MM.1S (cell line): ENCODE measurements at regions not wholly inside any gene's neighbourhood (a gene's known extent, or its start where the extent isn't known, plus 50 kb on each side); places are given as distances from the start of the nearest gene placed in this dataset.

Experiments
- DNase-seq: peaks from one replicate; pipeline ENCODE4 v3.0.0-alpha.2; 2015
- H2AFZ ChIP-seq: fragments of 300-600 bp; sonication (generic); 2 replicates; pipeline ENCODE4 v1.6.0; 2016; ENCODE audit warnings: antibody characterized with exemption, low read length
- H3F3A ChIP-seq: fragments of 300-600 bp; sonication (generic); 2 replicates; pipeline ENCODE4 v1.6.1; 2016; ENCODE audit warnings: mild to moderate bottlenecking, antibody characterized with exemption, low read length, moderate library complexity, mixed read lengths; ENCODE audit not compliant: insufficient read depth
- H3K27ac ChIP-seq: fragments of 300-600 bp; sonication (generic); 2 replicates; pipeline ENCODE4 v1.5.1; 2016; ENCODE audit warnings: mild to moderate bottlenecking, low read length
- H3K27me3 ChIP-seq: fragments of 300-600 bp; sonication (generic); replicated peaks from 2 replicates; pipeline ENCODE4 v1.6.0; 2016; ENCODE audit warnings: low read length; ENCODE audit not compliant: insufficient read depth
- H3K36me3 ChIP-seq: fragments of 300-600 bp; sonication (generic); replicated peaks from 2 replicates; pipeline ENCODE4 v1.6.1; 2016; ENCODE audit warnings: mild to moderate bottlenecking, low read length, mixed read lengths; ENCODE audit not compliant: insufficient read depth
- H3K4me1 ChIP-seq: fragments of 300-600 bp; sonication (generic); 2 replicates; pipeline ENCODE4 v1.6.1; 2016; ENCODE audit warnings: low read length, mixed read lengths
- H3K4me2 ChIP-seq: fragments of 300-600 bp; sonication (generic); 2 replicates; pipeline ENCODE4 v1.6.0; 2016; ENCODE audit warnings: low read depth, low read length
- H3K4me3 ChIP-seq: fragments of 300-600 bp; sonication (generic); 2 replicates; pipeline ENCODE4 v1.5.1; 2016; ENCODE audit warnings: low read length, mixed read lengths
- H3K79me2 ChIP-seq: fragments of 300-600 bp; sonication (generic); 2 replicates; pipeline ENCODE4 v1.6.1; 2016; ENCODE audit warnings: mixed run types, low read length, mixed read lengths
- H3K9ac ChIP-seq: fragments of 300-600 bp; sonication (generic); 2 replicates; pipeline ENCODE4 v1.6.1; 2016; ENCODE audit warnings: low read length, mixed read lengths
- H3K9me2 ChIP-seq: fragments of 300-600 bp; sonication (generic); replicated peaks from 2 replicates; pipeline ENCODE4 v1.6.1; 2016; ENCODE audit warnings: mild to moderate bottlenecking, low read length, mixed read lengths; ENCODE audit not compliant: insufficient read depth
- H3K9me3 ChIP-seq: fragments of 300-600 bp; sonication (generic); replicated peaks from 2 replicates; pipeline ENCODE4 v1.6.1; 2016; ENCODE audit warnings: mild to moderate bottlenecking, low read length, mixed read lengths; ENCODE audit not compliant: insufficient read depth
- H4K20me1 ChIP-seq: fragments of 300-600 bp; sonication (generic); 2 replicates; pipeline ENCODE4 v1.6.1; 2016; ENCODE audit warnings: mild to moderate bottlenecking, low read length, moderate library complexity, mixed read lengths; ENCODE audit not compliant: insufficient read depth
- EZH2 ChIP-seq: fragments of 300-600 bp; sonication (generic); optimal IDR thresholded peaks from 2 replicates; pipeline ENCODE3; 2017; ENCODE audit warnings: low read depth, mild to moderate bottlenecking, antibody characterized with exemption, low read length, mixed read lengths
- EZH2phosphoT487 ChIP-seq: fragments of 300-600 bp; sonication (generic); IDR thresholded peaks from 2 replicates; pipeline ENCODE4 v1.6.1; 2018; ENCODE audit warnings: antibody characterized with exemption, low read length
- TF ChIP-seq, protein P1 (sequence below): fragments of 300-600 bp; sonication (generic); IDR thresholded peaks from 2 replicates; pipeline ENCODE4 v1.5.1; 2016; ENCODE audit warnings: antibody characterized with exemption, low read length, mixed read lengths

DNA sequence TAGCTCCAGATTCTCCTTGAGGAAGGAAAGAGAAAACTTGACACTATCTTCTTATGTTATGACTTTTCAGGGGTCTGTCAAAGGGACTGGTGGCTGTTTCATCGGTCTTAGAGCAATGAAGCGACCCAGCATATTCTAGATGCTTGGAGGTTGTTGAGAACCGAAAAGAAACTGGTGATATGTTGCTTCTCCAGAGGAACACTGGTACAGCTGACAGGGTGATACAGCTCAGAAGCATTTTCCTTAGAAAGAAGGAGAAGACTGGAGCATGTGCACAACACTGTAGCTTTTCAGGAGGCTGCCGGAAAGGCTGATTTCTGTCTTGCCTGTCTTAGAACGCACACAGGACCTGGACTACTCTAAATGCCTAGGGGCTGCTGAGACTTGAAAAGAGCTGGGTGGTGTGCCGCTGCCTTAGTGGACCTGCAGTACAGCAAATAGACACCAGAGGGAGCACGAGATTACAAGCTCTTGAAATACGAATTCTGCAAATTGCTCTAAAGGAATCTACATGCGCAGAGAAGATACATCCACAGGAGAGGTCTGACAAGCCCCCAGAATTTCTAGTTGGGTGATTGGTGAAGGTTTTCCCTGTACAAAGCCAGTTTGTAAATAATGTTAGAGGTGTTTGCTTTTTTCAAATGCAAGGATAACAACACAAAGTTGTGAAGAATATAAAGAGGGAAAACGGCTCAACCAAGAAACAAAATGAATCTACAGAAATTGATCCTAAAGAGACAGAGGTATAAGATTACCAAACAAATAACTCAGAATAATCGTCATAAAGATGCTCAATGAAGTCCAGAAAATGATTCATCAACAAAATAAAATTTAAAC lies 223.1 kb upstream of the DMD start:
- Histone ChIP-seq H2AFZ (peak overlapping the region; percentile 89), H3K9ac (no peak overlapping the region; the same call in 1 of the 2 replicates), H3K4me2 (peak overlapping the region; percentile 43; the same call in 1 of the 2 replicates), H3F3A (no peaks in the 10 kb centered on the region), H3K4me1 (no peaks in the 10 kb centered on the region), H3K9me3 (no peaks in the 10 kb centered on the region), H3K27me3 (no peaks in the 10 kb centered on the region), H3K4me3 (peak overlapping the region; percentile 33; the same call in 1 of the 2 replicates), H3K79me2 (no peaks in the 10 kb centered on the region), H3K9me2 (no peaks in the 10 kb centered on the region), H4K20me1 (no peaks in the 10 kb centered on the region), H3K36me3 (no peaks in the 10 kb centered on the region), H3K27ac (no peak overlapping the region)
- peak; percentile 56 for DNase-seq
- TF ChIP-seq EZH2phosphoT487: no peak
- TF ChIP-seq, protein P1, sequence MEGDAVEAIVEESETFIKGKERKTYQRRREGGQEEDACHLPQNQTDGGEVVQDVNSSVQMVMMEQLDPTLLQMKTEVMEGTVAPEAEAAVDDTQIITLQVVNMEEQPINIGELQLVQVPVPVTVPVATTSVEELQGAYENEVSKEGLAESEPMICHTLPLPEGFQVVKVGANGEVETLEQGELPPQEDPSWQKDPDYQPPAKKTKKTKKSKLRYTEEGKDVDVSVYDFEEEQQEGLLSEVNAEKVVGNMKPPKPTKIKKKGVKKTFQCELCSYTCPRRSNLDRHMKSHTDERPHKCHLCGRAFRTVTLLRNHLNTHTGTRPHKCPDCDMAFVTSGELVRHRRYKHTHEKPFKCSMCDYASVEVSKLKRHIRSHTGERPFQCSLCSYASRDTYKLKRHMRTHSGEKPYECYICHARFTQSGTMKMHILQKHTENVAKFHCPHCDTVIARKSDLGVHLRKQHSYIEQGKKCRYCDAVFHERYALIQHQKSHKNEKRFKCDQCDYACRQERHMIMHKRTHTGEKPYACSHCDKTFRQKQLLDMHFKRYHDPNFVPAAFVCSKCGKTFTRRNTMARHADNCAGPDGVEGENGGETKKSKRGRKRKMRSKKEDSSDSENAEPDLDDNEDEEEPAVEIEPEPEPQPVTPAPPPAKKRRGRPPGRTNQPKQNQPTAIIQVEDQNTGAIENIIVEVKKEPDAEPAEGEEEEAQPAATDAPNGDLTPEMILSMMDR: peak; percentile 71

DNA sequence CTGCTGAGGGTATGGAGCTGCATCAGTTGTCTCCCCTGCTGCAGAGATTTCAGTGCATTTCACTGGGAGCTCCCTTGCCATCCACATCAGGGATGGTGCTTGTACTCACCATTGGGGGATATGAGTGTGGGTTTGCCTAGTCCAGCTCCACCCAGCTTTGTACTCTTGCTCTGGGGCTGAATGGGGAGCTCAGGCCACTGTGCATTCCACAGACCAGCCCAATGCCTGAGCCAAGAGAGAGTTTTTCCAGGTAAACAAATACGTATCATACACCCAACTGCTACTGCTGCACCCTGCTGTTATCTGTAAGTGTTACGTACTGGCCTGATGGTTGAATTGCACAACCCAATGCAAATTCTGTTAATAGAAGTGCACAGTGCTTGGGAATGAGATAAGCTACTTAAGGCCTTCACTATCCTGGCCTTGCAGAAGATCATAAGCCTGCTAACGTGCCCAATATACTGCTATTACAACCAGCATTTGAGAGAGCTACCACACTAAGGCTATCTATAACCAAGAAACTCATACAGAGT lies 205.0 kb upstream of the DMD start:
- no peaks in the 10 kb centered on the region for H3K9me2 ChIP-seq
- H3F3A ChIP-seq: no peaks in the 10 kb centered on the region
- no peak overlapping the region for H3K4me2 ChIP-seq
- no peak for DNase-seq
- TF ChIP-seq EZH2phosphoT487: no peak
- no peak for TF ChIP-seq EZH2
- TF ChIP-seq, protein P1: no peak
- no peaks in the 10 kb centered on the region for H3K79me2 ChIP-seq
- no peak overlapping the region for H3K27ac ChIP-seq
- H4K20me1 ChIP-seq: no peaks in the 10 kb centered on the region
- no peaks in the 10 kb centered on the region for H3K9me3 ChIP-seq
- H3K9ac ChIP-seq: no peak overlapping the region
- no peaks in the 10 kb centered on the region for H3K36me3 ChIP-seq
- H3K4me3 ChIP-seq: no peak overlapping the region
- H3K27me3 ChIP-seq: no peaks in the 10 kb centered on the region
- no peaks in the 10 kb centered on the region for H3K4me1 ChIP-seq
- H2AFZ ChIP-seq: no peak overlapping the region

DNA sequence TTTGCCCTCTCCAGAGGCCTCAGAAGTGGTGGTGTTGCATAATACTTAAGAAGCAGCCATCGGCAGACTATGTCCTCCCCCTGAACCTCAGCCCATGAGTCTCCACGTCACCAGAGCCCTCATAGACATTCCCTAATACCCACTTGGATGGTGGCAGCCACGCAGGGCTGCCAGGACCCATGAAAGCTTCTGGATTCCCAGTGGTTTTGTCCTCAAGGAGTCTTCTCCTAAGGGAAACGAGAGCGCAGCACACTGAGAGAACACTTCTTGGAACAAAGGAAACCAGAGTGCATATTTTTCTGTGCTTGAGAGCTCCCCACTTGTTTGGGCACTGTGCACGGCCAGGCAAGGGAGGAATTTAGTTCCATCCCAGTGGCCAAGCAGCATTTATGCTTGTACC lies 204.1 kb upstream of the DMD start:
- H2AFZ ChIP-seq: no peak overlapping the region

More for the DNA sequence above, 204.1 kb upstream of the DMD start:
- no peaks in the 10 kb centered on the region for H3K4me1 ChIP-seq
- no peaks in the 10 kb centered on the region for H4K20me1 ChIP-seq
- H3K9ac ChIP-seq: no peak overlapping the region
- H3K9me2 ChIP-seq: no peaks in the 10 kb centered on the region
- no peak overlapping the region for H3K27ac ChIP-seq
- H3K4me2 ChIP-seq: no peak overlapping the region
- H3K36me3 ChIP-seq: no peaks in the 10 kb centered on the region
- H3K9me3 ChIP-seq: no peaks in the 10 kb centered on the region
- H3K79me2 ChIP-seq: no peaks in the 10 kb centered on the region
- no peak for TF ChIP-seq EZH2
- no peak for TF ChIP-seq EZH2phosphoT487
- TF ChIP-seq, protein P1: no peak
- no peak overlapping the region for H3K4me3 ChIP-seq
- H3K27me3 ChIP-seq: no peaks in the 10 kb centered on the region
- no peak for DNase-seq
- no peaks in the 10 kb centered on the region for H3F3A ChIP-seq
